Activated T-cell treated with anti-CD3 and anti-CD28 coated beads, Interleukin-2, amount 50 U/mL, for 4 hours (primary cell): ENCODE measurements at regions not wholly inside any gene's neighbourhood (a gene's known extent, or its start where the extent isn't known, plus 50 kb on each side); places are given as distances from the start of the nearest gene placed in this dataset.

Experiments used
- ATAC-seq, 2 donors: fragments of 200-7000 bp; cut with Tn5 transposase; one replicate each; pipeline ENCODE4 v1.10.0; 2021
- DNase-seq: peaks from one replicate; pipeline ENCODE4 v3.0.0-alpha.2; 2020
- H3K27me3 Mint-ChIP-seq: one replicate; pipeline ENCODE4 v1.8.0; 2021; ENCODE audit warnings: low read depth, mixed read lengths
- H3K36me3 Mint-ChIP-seq: one replicate; pipeline ENCODE4 v1.8.0; 2022; ENCODE audit warnings: mixed read lengths; ENCODE audit not compliant: insufficient read depth
- H3K4me1 Mint-ChIP-seq: one replicate; pipeline ENCODE4 v1.8.0; 2021; ENCODE audit warnings: low read depth, mixed read lengths
- H3K4me3 Mint-ChIP-seq: one replicate; pipeline ENCODE4 v1.8.0; 2021; ENCODE audit warnings: mild to moderate bottlenecking, moderate library complexity, mixed read lengths
- H3K9me3 Mint-ChIP-seq: one replicate; pipeline ENCODE4 v1.8.0; 2021; ENCODE audit warnings: mixed read lengths

DNA sequence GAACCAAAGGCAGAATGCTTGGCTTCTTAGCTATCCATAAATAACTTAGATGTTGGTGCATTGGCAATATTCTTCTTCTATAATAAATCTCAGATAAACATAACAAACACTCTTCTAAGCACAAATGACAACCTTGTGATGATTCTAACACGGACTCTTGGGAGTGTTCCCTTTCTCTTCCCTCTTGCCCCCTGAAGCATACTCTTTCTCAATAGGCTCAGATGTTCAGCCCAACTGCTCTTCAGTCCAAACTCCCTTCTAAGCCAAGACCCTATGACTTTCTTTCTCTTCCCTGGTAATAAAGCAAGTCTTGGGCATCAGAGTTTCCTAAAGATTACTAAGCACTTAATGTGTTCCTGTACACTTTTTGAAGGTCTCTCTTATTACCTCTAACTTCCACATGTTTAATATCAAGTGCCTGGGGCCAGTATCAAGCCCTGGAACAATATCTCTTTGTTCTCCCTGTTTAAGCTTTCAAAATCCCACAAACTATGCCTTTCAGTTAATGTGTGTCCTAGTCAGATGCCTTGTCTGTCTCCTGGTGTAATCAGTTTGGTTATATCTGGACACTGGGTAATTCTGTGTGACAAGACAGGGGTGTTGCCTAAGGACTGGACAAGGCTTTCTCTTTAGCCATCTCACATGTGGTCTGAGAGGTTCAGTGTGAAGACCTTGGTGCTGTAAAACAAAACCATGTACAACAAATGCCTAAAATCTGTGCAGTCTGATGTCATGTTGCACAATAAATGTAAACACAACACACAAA lies 92.9 kb upstream of the IVNS1ABP start:
- no peak for ATAC-seq
- peaks cover 4% of the 10 kb centered on the region for H3K4me1 Mint-ChIP-seq
- H3K36me3 Mint-ChIP-seq, result no peaks in the 10 kb centered on the region
- H3K4me3 Mint-ChIP-seq, result no peak overlapping the region
- no peak for DNase-seq
- H3K9me3 Mint-ChIP-seq, result peaks cover 4% of the 10 kb centered on the region
- H3K27me3 Mint-ChIP-seq, result no peaks in the 10 kb centered on the region

GRCh38 chr1:185409345-185409744 lies 92.3 kb upstream of the IVNS1ABP start:
- no peak for DNase-seq
- H3K36me3 Mint-ChIP-seq, result no peaks in the 10 kb centered on the region

GRCh38 chr1:185408700-185409270 lies 91.7 kb upstream of the IVNS1ABP start:
- no peaks in the 10 kb centered on the region for H3K36me3 Mint-ChIP-seq
- H3K4me1 Mint-ChIP-seq, result peaks cover 10% of the 10 kb centered on the region
- no peak for ATAC-seq
- H3K9me3 Mint-ChIP-seq, result peaks cover 4% of the 10 kb centered on the region
- no peaks in the 10 kb centered on the region for H3K27me3 Mint-ChIP-seq
- H3K4me3 Mint-ChIP-seq, result no peak overlapping the region
- no peak for DNase-seq

More at GRCh38 chr1:185409345-185409744, 92.3 kb upstream of the IVNS1ABP start:
- no peak for ATAC-seq
- Mint-ChIP-seq H3K9me3 (peaks cover 4% of the 10 kb centered on the region), H3K4me3 (no peak overlapping the region), H3K4me1 (peaks cover 10% of the 10 kb centered on the region), H3K27me3 (no peaks in the 10 kb centered on the region)

- Mint-ChIP-seq H3K36me3 (no peaks in the 10 kb centered on the region), H3K27me3 (no peaks in the 10 kb centered on the region), H3K4me3 (no peak overlapping the region), H3K9me3 (peaks cover 4% of the 10 kb centered on the region), H3K4me1 (peaks cover 10% of the 10 kb centered on the region)
- no peak for DNase-seq
- no peak for ATAC-seq
Observed at GRCh38 chr1:185406691-185407009, 89.6 kb upstream of the IVNS1ABP start.

DNA sequence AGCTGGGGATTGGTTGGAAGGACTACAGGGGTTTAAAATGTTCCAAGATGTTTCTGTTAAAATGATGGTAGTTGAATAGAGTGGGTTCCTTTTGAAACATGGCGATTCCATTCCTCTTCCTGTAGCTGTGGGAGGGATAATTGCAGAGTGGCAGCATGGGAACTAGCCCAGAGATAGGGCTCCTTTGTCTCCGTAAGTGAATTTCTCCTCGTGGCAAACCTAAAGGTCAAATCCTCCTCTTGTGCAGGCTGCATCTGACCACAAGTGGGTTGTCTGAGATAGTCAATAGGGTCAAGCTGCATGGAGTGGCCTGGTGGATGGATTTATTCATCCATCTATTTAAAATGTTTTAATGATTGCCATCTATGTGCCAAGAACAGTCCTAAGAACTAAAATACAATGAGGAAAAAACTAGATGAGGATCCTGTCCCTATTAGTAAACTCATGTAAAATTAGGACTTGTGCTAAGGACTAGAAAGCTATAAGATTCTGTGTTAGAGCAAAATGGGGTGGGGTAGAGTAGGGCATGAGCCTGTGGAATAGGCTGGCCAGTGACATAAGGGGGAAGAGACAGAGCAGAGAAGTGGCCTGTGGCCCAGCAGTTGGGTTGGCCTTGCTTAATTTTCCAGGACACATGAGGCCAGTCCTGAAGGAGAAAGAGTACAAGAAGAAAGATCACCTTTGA lies 89.1 kb upstream of the IVNS1ABP start:
- DNase-seq (no peak), ATAC-seq (no peak)
- Mint-ChIP-seq H3K27me3 (no peaks in the 10 kb centered on the region), H3K4me3 (no peak overlapping the region), H3K9me3 (peaks cover 4% of the 10 kb centered on the region), H3K36me3 (no peaks in the 10 kb centered on the region), H3K4me1 (peaks cover 10% of the 10 kb centered on the region)

- Mint-ChIP-seq H3K4me3 (no peak overlapping the region), H3K4me1 (peaks cover 10% of the 10 kb centered on the region), H3K36me3 (no peaks in the 10 kb centered on the region), H3K9me3 (peaks cover 4% of the 10 kb centered on the region), H3K27me3 (no peaks in the 10 kb centered on the region)
- DNase-seq, result no peak
- no peak for ATAC-seq
Observed at GRCh38 chr1:185404907-185405568, 88.0 kb upstream of the IVNS1ABP start.

- H3K9me3 Mint-ChIP-seq, result peaks cover 4% of the 10 kb centered on the region
- ATAC-seq, result no peak
- no peaks in the 10 kb centered on the region for H3K27me3 Mint-ChIP-seq
- H3K4me1 Mint-ChIP-seq, result peaks cover 9% of the 10 kb centered on the region
- H3K36me3 Mint-ChIP-seq, result no peaks in the 10 kb centered on the region
- peak overlapping the region; percentile 13 for H3K4me3 Mint-ChIP-seq
- DNase-seq, result no peak
Observed at GRCh38 chr1:185404291-185404690, 87.2 kb upstream of the IVNS1ABP start.

DNA sequence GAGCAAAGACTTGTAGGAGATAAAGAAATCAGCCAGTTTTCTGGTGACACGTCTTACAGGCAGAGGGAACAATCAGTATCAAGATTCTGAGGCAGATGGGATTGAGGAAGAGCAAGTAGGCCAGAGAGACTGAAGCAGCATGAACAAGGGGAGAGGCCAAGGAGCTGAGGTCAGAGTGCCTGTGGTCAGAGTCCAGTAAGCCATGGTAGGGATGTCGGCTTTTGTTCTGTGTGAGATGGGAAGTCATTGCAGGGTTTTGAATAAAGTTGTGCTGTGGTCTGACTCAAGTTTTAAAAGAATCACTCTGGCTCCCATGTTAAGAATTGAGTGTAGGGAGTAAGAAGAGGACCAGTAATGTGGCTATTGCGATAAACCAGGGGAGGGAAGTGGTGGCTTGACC lies 85.9 kb upstream of the IVNS1ABP start:
- Mint-ChIP-seq H3K4me3 (no peak overlapping the region), H3K9me3 (peaks cover 4% of the 10 kb centered on the region), H3K36me3 (no peaks in the 10 kb centered on the region), H3K4me1 (peaks cover 10% of the 10 kb centered on the region), H3K27me3 (no peaks in the 10 kb centered on the region)
- no peak for ATAC-seq
- no peak for DNase-seq

DNA sequence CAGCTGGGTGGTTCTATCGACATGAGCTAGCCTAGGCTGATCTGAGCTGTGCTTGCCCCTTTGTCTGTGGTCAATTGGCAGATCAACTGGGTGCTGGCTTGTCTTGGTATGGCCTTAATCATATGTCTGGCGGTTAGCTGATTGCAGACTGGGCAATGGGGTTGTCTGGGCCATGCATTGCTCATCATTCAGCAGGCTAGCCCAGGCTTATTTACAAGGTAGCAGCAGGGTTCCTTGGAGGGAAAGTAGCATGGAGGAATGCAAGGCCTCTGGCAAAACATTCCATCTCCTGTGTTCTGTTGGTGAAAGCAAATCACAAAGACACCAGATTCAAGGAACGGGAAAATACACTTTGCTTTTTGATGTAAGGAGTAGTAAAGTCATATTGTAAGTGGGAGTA lies 84.0 kb upstream of the IVNS1ABP start:
- Mint-ChIP-seq H3K9me3 (no peaks in the 10 kb centered on the region), H3K27me3 (no peaks in the 10 kb centered on the region), H3K4me3 (no peak overlapping the region), H3K36me3 (no peaks in the 10 kb centered on the region), H3K4me1 (peaks cover 11% of the 10 kb centered on the region)
- ATAC-seq (no peak), DNase-seq (no peak)

DNA sequence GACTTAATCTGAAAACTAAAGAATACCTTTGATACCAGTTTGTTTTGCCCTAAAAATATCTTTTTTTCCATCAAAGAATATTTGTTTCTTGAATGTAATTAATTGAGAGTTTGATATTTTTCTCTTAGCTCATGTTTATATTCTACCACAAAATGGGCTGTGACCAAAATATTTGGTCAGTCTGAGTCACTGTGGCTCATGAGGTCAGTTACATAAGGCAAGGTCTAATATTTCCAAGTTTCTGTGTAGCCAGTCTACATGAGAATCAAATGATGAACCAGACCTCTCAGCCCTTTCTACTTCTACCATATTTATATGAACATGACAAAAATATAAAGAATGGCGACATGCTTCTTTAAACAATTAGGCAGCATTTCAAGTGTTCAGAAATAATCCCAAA lies 83.0 kb upstream of the IVNS1ABP start:
- ATAC-seq (no peak), DNase-seq (no peak)
- Mint-ChIP-seq H3K4me1 (peaks cover 11% of the 10 kb centered on the region), H3K9me3 (no peaks in the 10 kb centered on the region), H3K4me3 (no peak overlapping the region), H3K36me3 (no peaks in the 10 kb centered on the region), H3K27me3 (no peaks in the 10 kb centered on the region)

GRCh38 chr1:185398599-185398998 lies 81.6 kb upstream of the IVNS1ABP start:
- H3K9me3 Mint-ChIP-seq, result no peaks in the 10 kb centered on the region
- peaks cover 4% of the 10 kb centered on the region for H3K4me1 Mint-ChIP-seq
- DNase-seq (no peak), ATAC-seq (no peak)
- H3K36me3 Mint-ChIP-seq, result no peaks in the 10 kb centered on the region
- H3K27me3 Mint-ChIP-seq, result no peaks in the 10 kb centered on the region
- H3K4me3 Mint-ChIP-seq, result no peak overlapping the region

GRCh38 chr1:185398022-185398421 lies 81.0 kb upstream of the IVNS1ABP start:
- Mint-ChIP-seq H3K4me3 (no peak overlapping the region), H3K4me1 (peaks cover 4% of the 10 kb centered on the region), H3K9me3 (no peaks in the 10 kb centered on the region), H3K27me3 (no peaks in the 10 kb centered on the region), H3K36me3 (no peaks in the 10 kb centered on the region)
- ATAC-seq, result no peak
- DNase-seq, result no peak

DNA sequence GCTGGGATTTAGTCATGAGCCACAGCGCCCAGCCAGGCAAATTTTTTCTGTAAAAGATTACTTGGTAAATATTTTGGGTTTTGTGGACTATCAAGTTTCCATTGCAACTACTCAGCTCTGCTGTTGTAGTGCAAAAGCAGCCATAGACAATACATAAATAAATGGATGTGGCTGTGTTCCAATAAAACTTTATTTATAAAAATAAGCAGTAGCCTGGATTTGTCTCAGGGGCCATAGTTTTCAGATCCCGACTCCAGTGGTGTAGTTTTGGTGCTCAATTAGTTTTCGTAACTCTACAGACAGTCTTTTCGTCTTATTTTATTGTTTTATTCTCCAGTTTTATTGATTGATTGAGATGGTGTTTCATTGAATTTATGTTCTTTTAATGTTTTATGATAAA lies 80.1 kb upstream of the IVNS1ABP start:
- Mint-ChIP-seq H3K27me3 (no peaks in the 10 kb centered on the region), H3K4me3 (no peak overlapping the region), H3K36me3 (no peaks in the 10 kb centered on the region), H3K9me3 (no peaks in the 10 kb centered on the region), H3K4me1 (peaks cover 4% of the 10 kb centered on the region)
- ATAC-seq (no peak), DNase-seq (no peak)

- Mint-ChIP-seq H3K4me1 (peaks cover 4% of the 10 kb centered on the region), H3K36me3 (no peaks in the 10 kb centered on the region), H3K4me3 (no peak overlapping the region), H3K27me3 (no peaks in the 10 kb centered on the region), H3K9me3 (no peaks in the 10 kb centered on the region)
- ATAC-seq (no peak), DNase-seq (no peak)
Observed at GRCh38 chr1:185396126-185396525, 79.1 kb upstream of the IVNS1ABP start.
